Heart left ventricle (tissue), 16 donors: ENCODE measurements at regions not wholly inside any gene's neighbourhood (a gene's known extent, or its start where the extent isn't known, plus 50 kb on each side); places are given as distances from the start of the nearest gene placed in this dataset.

Experiments used
- ATAC-seq, 4 donors: fragments of 200-7000 bp; cut with Tn5 transposase; one replicate each; pipeline ENCODE4 v1.9.1; 2020 to 2022; ENCODE audit warnings: moderate library complexity in 4 of 4, mild to moderate bottlenecking in 3 of 4, moderate number of reproducible peaks in 1 of 4
- DNase-seq, 5 donors: peaks; one replicate each; pipeline ENCODE4 v3.0.0-alpha.2; 2020
- H3K27ac ChIP-seq, 12 donors: fragments of 200-600 bp; sonication (generic) in 4 of 12; one replicate each; pipeline versions ENCODE4 v1.5.0 to v1.8.0; 2016 to 2022; ENCODE audit warnings: mild to moderate bottlenecking in 2 of 12
- H3K27me3 ChIP-seq, 9 donors: fragments of 200-600 bp; sonication (generic) in 2 of 9; one replicate each; pipeline versions ENCODE4 v1.5.1 to v1.8.0; 2016 to 2022; ENCODE audit warnings: mild to moderate bottlenecking in 3 of 9
- H3K36me3 ChIP-seq, 9 donors: fragments of 200-600 bp; sonication (generic) in 2 of 9; one replicate each; pipeline versions ENCODE4 v1.5.0 to v1.8.0; 2018 to 2022; ENCODE audit warnings: mild to moderate bottlenecking in 2 of 9
- H3K4me1 ChIP-seq, 12 donors: fragments of 200-600 bp; sonication (generic) in 4 of 12; one replicate each; pipeline versions ENCODE4 v1.5.0 to v1.8.0; 2016 to 2022; ENCODE audit warnings: mild to moderate bottlenecking in 3 of 12
- H3K4me3 ChIP-seq, 12 donors: fragments of 200-600 bp; sonication (generic) in 4 of 12; one replicate each; pipeline versions ENCODE4 v1.5.0 to v1.8.0; 2017 to 2022; ENCODE audit warnings: mild to moderate bottlenecking in 9 of 12, moderate library complexity in 4 of 12
- H3K9me3 ChIP-seq, 12 donors: fragments of 200-600 bp; sonication (generic) in 4 of 12; one replicate each; pipeline versions ENCODE4 v1.5.0 to v1.8.0; 2016 to 2022; ENCODE audit warnings: mild to moderate bottlenecking in 1 of 12
- POLR2A ChIP-seq, 2 donors: fragments of 450-650 bp; IDR thresholded peaks; one replicate each; pipeline ENCODE4 v1.6.1; 2017; ENCODE audit warnings: antibody characterized with exemption in 2 of 2, mild to moderate bottlenecking in 2 of 2, moderate library complexity in 2 of 2
- WGBS, 4 donors: extraction: QIAGEN DNeasy Blood & Tissue Kit in 2 of 4; methylation state at CpG; one replicate each; pipeline versions ENCODE4 v1.1.5 to v1.1.7; 2013 to 2018; 5-methylcytosine and 5-hydroxymethylcytosine counted together
- intact Hi-C, 10 donors: fragments of 100-400 bp; cut with DNase I; formaldehyde crosslinking; loops; one replicate each; pipeline versions ENCODE4 v1.11.1 to v1.14.2; 2022
- TF ChIP-seq, protein P1 (sequence below), 12 donors: fragments of 200-600 bp; sonication (generic) in 4 of 12; IDR thresholded peaks; one replicate each; pipeline versions ENCODE4 v1.5.0 to v1.8.0; 2018 to 2022; ENCODE audit warnings: antibody characterized with exemption in 12 of 12, mild to moderate bottlenecking in 5 of 12
- donor health status: ischemic (EF 13 %, LVEDD 7.1; RV severe dilation, severe dysfunction).
- donor health status: healthy with polysubstance abuse.
- donor health status: DM: no; HTN: yes; CAD: no.
- donor health status: DM: no; HTN: no; CAD: no.
- donor health status: ischemic (EF 25% LVEDD 6.9; RV normal size, moderate dysfunction).
- donor health status: ischemic (EF 25% LVEDD 5.7; RV mildly dilated, moderate dysfunction).
- donor health status: healthy.
- donor health status: DM: yes; HTN: yes; CAD: no.
- donor health status: ischemic (EF 35%, LVEDD 5.7; RV mildly dilated, moderate dysfunction).
- donor health status: nonischemic (EF 11% LVEDD 7.7; RV severe dilation, severe dysfunction).
- donor health status: DM: yes; HTN: yes; CAD: no.
- donor health status: PGD.
- donor health status: ischemic (EF 29% LVEDD 5.4; RV normal size, mild dysfunction).
- donor health status: nonischemic (EF 23%, LVEDD 6.1; RV moderate dilation, normal function).

GRCh38 chr11:37391615-37392014 is 793.6 kb upstream of the RAG2 start:
- no peak overlapping the region for H3K4me3 ChIP-seq
- no peaks in the 10 kb centered on the region for H3K36me3 ChIP-seq
- H3K27ac ChIP-seq, result no peak overlapping the region
- no peaks in the 10 kb centered on the region for H3K4me1 ChIP-seq
- no peaks in the 10 kb centered on the region for H3K27me3 ChIP-seq
- TF ChIP-seq POLR2A (IDR thresholded peaks at IDR 0.05), result no peak
- TF ChIP-seq, protein P1, sequence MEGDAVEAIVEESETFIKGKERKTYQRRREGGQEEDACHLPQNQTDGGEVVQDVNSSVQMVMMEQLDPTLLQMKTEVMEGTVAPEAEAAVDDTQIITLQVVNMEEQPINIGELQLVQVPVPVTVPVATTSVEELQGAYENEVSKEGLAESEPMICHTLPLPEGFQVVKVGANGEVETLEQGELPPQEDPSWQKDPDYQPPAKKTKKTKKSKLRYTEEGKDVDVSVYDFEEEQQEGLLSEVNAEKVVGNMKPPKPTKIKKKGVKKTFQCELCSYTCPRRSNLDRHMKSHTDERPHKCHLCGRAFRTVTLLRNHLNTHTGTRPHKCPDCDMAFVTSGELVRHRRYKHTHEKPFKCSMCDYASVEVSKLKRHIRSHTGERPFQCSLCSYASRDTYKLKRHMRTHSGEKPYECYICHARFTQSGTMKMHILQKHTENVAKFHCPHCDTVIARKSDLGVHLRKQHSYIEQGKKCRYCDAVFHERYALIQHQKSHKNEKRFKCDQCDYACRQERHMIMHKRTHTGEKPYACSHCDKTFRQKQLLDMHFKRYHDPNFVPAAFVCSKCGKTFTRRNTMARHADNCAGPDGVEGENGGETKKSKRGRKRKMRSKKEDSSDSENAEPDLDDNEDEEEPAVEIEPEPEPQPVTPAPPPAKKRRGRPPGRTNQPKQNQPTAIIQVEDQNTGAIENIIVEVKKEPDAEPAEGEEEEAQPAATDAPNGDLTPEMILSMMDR (IDR thresholded peaks at IDR 0.05), result no peak
- intact Hi-C loops, result loop anchor here in 1 of 10 donors (10.0 kb wide), 1 partner anchor 63 kb away; no protein-coding TSS in a partner anchor
- 70 to 85% (median 83%) methylated on average over 1 of the region's 1 CpG for WGBS, 4 donors
- DNase-seq, result no peak
- no peak for ATAC-seq
- peaks cover 0 to 48% (median 26%) of the 10 kb centered on the region in 12 donors for H3K9me3 ChIP-seq

- ATAC-seq (no peak), DNase-seq (no peak)
- no peak overlapping the region for H3K27ac ChIP-seq
- no peaks in the 10 kb centered on the region for H3K4me1 ChIP-seq
- H3K9me3 ChIP-seq, result peaks cover 0 to 40% (median 25%) of the 10 kb centered on the region in 12 donors
- H3K4me3 ChIP-seq, result no peak overlapping the region
- 57 to 62% (median 59%) methylated on average over 5 of the region's 5 CpGs for WGBS, 4 donors
- H3K36me3 ChIP-seq, result no peaks in the 10 kb centered on the region
- intact Hi-C loops, result loop anchor here in 1 of 10 donors (10.0 kb wide), 1 partner anchor 64 kb away; no protein-coding TSS in a partner anchor
- no peaks in the 10 kb centered on the region for H3K27me3 ChIP-seq
- no peak for TF ChIP-seq POLR2A (IDR thresholded peaks at IDR 0.05)
- TF ChIP-seq, protein P1 (IDR thresholded peaks at IDR 0.05), result no peak
Observed at GRCh38 chr11:37390576-37391083, 792.6 kb upstream of the RAG2 start.

DNA sequence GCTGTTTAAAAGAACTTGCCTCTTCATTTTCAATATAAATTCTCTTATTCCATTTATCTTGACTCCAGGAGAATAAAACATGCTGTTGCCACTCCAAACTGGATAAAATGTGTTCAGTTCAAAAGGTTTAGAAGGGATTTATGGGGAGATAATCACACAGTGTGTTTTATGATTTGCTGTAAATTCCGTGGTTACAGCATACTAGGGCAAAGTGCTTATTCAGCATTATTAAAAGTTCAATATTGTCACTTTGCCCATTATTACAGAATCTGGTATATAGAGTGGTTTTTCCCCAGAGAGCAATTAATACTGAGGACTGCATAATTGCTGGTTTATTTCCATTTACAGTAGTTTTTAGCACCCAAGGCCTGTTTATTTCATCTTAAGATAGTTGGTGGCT is 780.9 kb upstream of the RAG2 start:
- no peak overlapping the region for H3K27ac ChIP-seq
- DNase-seq (no peak), ATAC-seq (no peak)
- no peaks in the 10 kb centered on the region for H3K4me1 ChIP-seq
- no peaks in the 10 kb centered on the region for H3K36me3 ChIP-seq
- H3K9me3 ChIP-seq, result peaks cover 0 to 34% (median 11%) of the 10 kb centered on the region in 12 donors
- intact Hi-C loops, result no loop called here
- no peaks in the 10 kb centered on the region for H3K27me3 ChIP-seq
- no peak for TF ChIP-seq POLR2A (IDR thresholded peaks at IDR 0.05)
- TF ChIP-seq, protein P1 (IDR thresholded peaks at IDR 0.05), result no peak
- H3K4me3 ChIP-seq, result no peak overlapping the region
- WGBS, 4 donors, result 38 to 61% (median 55%) methylated on average over 1 of the region's 1 CpG

DNA sequence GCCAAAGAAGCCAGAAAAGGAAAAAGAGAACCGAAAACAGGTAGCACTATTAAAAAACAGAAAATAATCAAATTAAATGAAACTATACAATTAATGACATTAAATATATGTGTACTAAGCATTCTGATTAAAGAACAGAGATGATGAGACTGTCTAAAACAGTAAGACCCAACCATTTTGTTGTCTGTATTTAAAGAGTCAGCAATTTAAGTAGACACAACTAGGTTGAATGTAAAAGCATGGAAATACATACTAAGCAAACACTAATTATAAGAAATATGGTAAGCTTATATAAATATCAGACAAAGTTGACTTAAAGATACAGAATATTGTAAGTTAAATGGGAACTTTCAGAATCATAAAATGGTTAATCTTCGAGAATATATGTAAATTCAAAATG is 774.6 kb upstream of the RAG2 start:
- ATAC-seq, result no peak
- H3K27me3 ChIP-seq, result no peaks in the 10 kb centered on the region
- TF ChIP-seq, protein P1 (IDR thresholded peaks at IDR 0.05), result no peak
- TF ChIP-seq POLR2A (IDR thresholded peaks at IDR 0.05), result no peak
- no peak overlapping the region for H3K27ac ChIP-seq
- DNase-seq, result no peak
- peaks cover 0 to 30% (median 3%) of the 10 kb centered on the region in 12 donors for H3K9me3 ChIP-seq
- no peaks in the 10 kb centered on the region for H3K36me3 ChIP-seq
- H3K4me3 ChIP-seq, result no peak overlapping the region
- intact Hi-C loops, result no loop called here
- WGBS, 4 donors, result 74 to 83% (median 80%) methylated on average over 2 of the region's 2 CpGs
- no peaks in the 10 kb centered on the region for H3K4me1 ChIP-seq
